ENCODE measurements at regions not wholly inside any gene's neighbourhood (a gene's known extent, or its start where the extent isn't known, plus 50 kb on each side); places are given as distances from the start of the nearest gene placed in this dataset.
A peak's percentile ranks its signal among the peaks of the same experiment; 100 is the strongest.

GRCh38 chr4:135123632-135124031 is 922.0 kb upstream of the PABPC4L start:
- H3K9ac ChIP-seq (ENCODE audit: low read length in 3 of 3), result no peak overlapping the region
- no peaks in the 10 kb centered on the region for H3K27me3 ChIP-seq (ENCODE audit: control insufficient read depth, insufficient read depth, low read length)
- TF ChIP-seq CTCF (IDR thresholded peaks at IDR 0.05; ENCODE audit: borderline replicate concordance, extremely low read depth, insufficient read depth), result no peak
- H3K4me3 ChIP-seq (ENCODE audit: low read length in 3 of 3), result no peak overlapping the region
- FAIRE-seq, result no peak
- no peak overlapping the region for H3K27ac ChIP-seq (ENCODE audit: low read depth in 2 of 2, low read length in 2 of 2)
- intact Hi-C loops (cut with DNase I), result no loop called here
- DNase-seq, result no peak
- no peaks in the 10 kb centered on the region for H3K9me3 ChIP-seq (ENCODE audit: control insufficient read depth in 2 of 3, insufficient read depth in 1 of 3, low read length in 3 of 3)
- H3K4me1 ChIP-seq (ENCODE audit: control insufficient read depth in 2 of 3, insufficient read depth in 2 of 3, low read depth in 1 of 3, low read length in 3 of 3), result no peaks in the 10 kb centered on the region
- H3K36me3 ChIP-seq (ENCODE audit: control insufficient read depth in 2 of 3, insufficient read depth in 3 of 3, low read length in 3 of 3), result no peaks in the 10 kb centered on the region

GRCh38 chr4:135122457-135122856 is 920.9 kb upstream of the PABPC4L start:
- Histone ChIP-seq H3K27ac (ENCODE audit: low read depth in 2 of 2, low read length in 2 of 2) (peak overlapping the region in 1 of 2 donors; percentile 14), H3K27me3 (ENCODE audit: control insufficient read depth, insufficient read depth, low read length) (no peaks in the 10 kb centered on the region), H3K9me3 (ENCODE audit: control insufficient read depth in 2 of 3, insufficient read depth in 1 of 3, low read length in 3 of 3) (no peaks in the 10 kb centered on the region), H3K9ac (ENCODE audit: low read length in 3 of 3) (no peak overlapping the region), H3K36me3 (ENCODE audit: control insufficient read depth in 2 of 3, insufficient read depth in 3 of 3, low read length in 3 of 3) (no peaks in the 10 kb centered on the region), H3K4me1 (ENCODE audit: control insufficient read depth in 2 of 3, insufficient read depth in 2 of 3, low read depth in 1 of 3, low read length in 3 of 3) (no peaks in the 10 kb centered on the region), H3K4me3 (ENCODE audit: low read length in 3 of 3) (no peak overlapping the region)
- DNase-seq (peak in 2 of 5 donors; percentile 4 to 25), FAIRE-seq (peak; percentile 11)
- no peak for TF ChIP-seq CTCF (IDR thresholded peaks at IDR 0.05; ENCODE audit: borderline replicate concordance, extremely low read depth, insufficient read depth)
- intact Hi-C loops (cut with DNase I), result no loop called here

GRCh38 chr4:135120195-135120594 is 918.6 kb upstream of the PABPC4L start:
- H3K27ac ChIP-seq (ENCODE audit: low read depth in 2 of 2, low read length in 2 of 2), result no peak overlapping the region
- H3K4me3 ChIP-seq (ENCODE audit: low read length in 3 of 3), result no peak overlapping the region
- no peaks in the 10 kb centered on the region for H3K9me3 ChIP-seq (ENCODE audit: control insufficient read depth in 2 of 3, insufficient read depth in 1 of 3, low read length in 3 of 3)
- TF ChIP-seq CTCF (IDR thresholded peaks at IDR 0.05; ENCODE audit: borderline replicate concordance, extremely low read depth, insufficient read depth), result no peak
- H3K4me1 ChIP-seq (ENCODE audit: control insufficient read depth in 2 of 3, insufficient read depth in 2 of 3, low read depth in 1 of 3, low read length in 3 of 3), result no peaks in the 10 kb centered on the region
- intact Hi-C loops (cut with DNase I), result no loop called here
- FAIRE-seq (no peak), DNase-seq (peak in 1 of 5 donors; percentile 19)
- H3K36me3 ChIP-seq (ENCODE audit: control insufficient read depth in 2 of 3, insufficient read depth in 3 of 3, low read length in 3 of 3), result no peaks in the 10 kb centered on the region
- H3K9ac ChIP-seq (ENCODE audit: low read length in 3 of 3), result no peak overlapping the region
- no peaks in the 10 kb centered on the region for H3K27me3 ChIP-seq (ENCODE audit: control insufficient read depth, insufficient read depth, low read length)

- H3K9me3 ChIP-seq (ENCODE audit: control insufficient read depth in 2 of 3, insufficient read depth in 1 of 3, low read length in 3 of 3), result no peaks in the 10 kb centered on the region
- no peak for TF ChIP-seq CTCF (IDR thresholded peaks at IDR 0.05; ENCODE audit: borderline replicate concordance, extremely low read depth, insufficient read depth)
- intact Hi-C loops (cut with DNase I), result no loop called here
- H3K4me1 ChIP-seq (ENCODE audit: control insufficient read depth in 2 of 3, insufficient read depth in 2 of 3, low read depth in 1 of 3, low read length in 3 of 3), result no peaks in the 10 kb centered on the region
- no peak overlapping the region for H3K27ac ChIP-seq (ENCODE audit: low read depth in 2 of 2, low read length in 2 of 2)
- H3K36me3 ChIP-seq (ENCODE audit: control insufficient read depth in 2 of 3, insufficient read depth in 3 of 3, low read length in 3 of 3), result no peaks in the 10 kb centered on the region
- H3K27me3 ChIP-seq (ENCODE audit: control insufficient read depth, insufficient read depth, low read length), result no peaks in the 10 kb centered on the region
- FAIRE-seq (no peak), DNase-seq (no peak)
- no peak overlapping the region for H3K4me3 ChIP-seq (ENCODE audit: low read length in 3 of 3)
- no peak overlapping the region for H3K9ac ChIP-seq (ENCODE audit: low read length in 3 of 3)
Measured at GRCh38 chr4:135114079-135114478, 912.5 kb upstream of the PABPC4L start.
